Psoas muscle (tissue), 7 donors: ENCODE measurements at regions not wholly inside any gene's neighbourhood (a gene's known extent, or its start where the extent isn't known, plus 50 kb on each side); places are given as distances from the start of the nearest gene placed in this dataset.

Experiments
- ATAC-seq, 4 donors: fragments of 200-7000 bp; cut with Tn5 transposase; one replicate each; pipeline ENCODE4 v1.9.1; 2020; ENCODE audit warnings: moderate library complexity in 3 of 4, mild to moderate bottlenecking in 2 of 4
- DNase-seq, 2 donors: peaks; one replicate each; pipeline ENCODE4 v3.0.0-alpha.2; 2020
- H3K27ac ChIP-seq: fragments of 200-600 bp; one replicate; pipeline ENCODE4 v1.8.0; 2022
- H3K27me3 ChIP-seq, 3 donors: fragments of 200-600 bp in 1 of 3; one replicate each; pipeline versions ENCODE4 v1.6.1 to v1.8.0; 2013 to 2022; ENCODE audit warnings: low read length in 2 of 3, mild to moderate bottlenecking in 2 of 3, moderate library complexity in 1 of 3; ENCODE audit not compliant: insufficient read depth in 3 of 3
- H3K36me3 ChIP-seq, 2 donors: fragments of 200-600 bp in 1 of 2; one replicate each; pipeline versions ENCODE4 v1.6.1 to v1.8.0; 2013 to 2022; ENCODE audit warnings: low read depth in 1 of 2, mild to moderate bottlenecking in 1 of 2, moderate library complexity in 1 of 2; ENCODE audit not compliant: insufficient read depth in 1 of 2
- H3K4me1 ChIP-seq: fragments of 200-600 bp; one replicate; pipeline ENCODE4 v1.8.0; 2022
- H3K4me3 ChIP-seq: fragments of 200-600 bp; one replicate; pipeline ENCODE4 v1.8.0; 2022; ENCODE audit warnings: mild to moderate bottlenecking
- H3K9me3 ChIP-seq: fragments of 200-600 bp; one replicate; pipeline ENCODE4 v1.8.0; 2022
- CTCF ChIP-seq: fragments of 200-600 bp; IDR thresholded peaks from one replicate; pipeline ENCODE4 v1.8.0; 2022; ENCODE audit warnings: antibody characterized with exemption
- WGBS, 3 donors: extraction: QIAGEN DNeasy Blood & Tissue Kit; methylation state at CpG; one replicate each; pipeline versions ENCODE4 v1.1.6 to v1.1.7; 2013; 5-methylcytosine and 5-hydroxymethylcytosine counted together
- intact Hi-C, 2 donors: fragments of 100-400 bp; cut with DNase I; formaldehyde crosslinking; loops; one replicate each; pipeline versions ENCODE4 v1.11.0 to v1.14.2; 2022
- donor health status: healthy with polysubstance abuse.
- donor health status: DM: no; HTN: no; CAD: no; lungs with moderate emphysema.
- donor health status: Bipolar disorder and iron deficiency.
- donor health status: healthy.
- donor health status: DM: yes; HTN: yes; CAD: no.
- donor health status: DM: no; HTN: no; CAD: no.
- donor health status: DM: yes; HTN: yes; CAD: no.

- TF ChIP-seq CTCF = no peak
These were observed 351.0 kb upstream of the THRB start for GRCh38 chr3:24845524-24846155.

GRCh38 chr3:24846286-24846860 lies 351.7 kb upstream of the THRB start:
- no peaks in the 10 kb centered on the region for H3K9me3 ChIP-seq
- no peaks in the 10 kb centered on the region for H3K27me3 ChIP-seq
- H3K4me3 ChIP-seq = no peak overlapping the region
- intact Hi-C loops = no loop called here
- DNase-seq = no peak
- ATAC-seq = no peak
- H3K36me3 ChIP-seq = no peaks in the 10 kb centered on the region
- H3K4me1 ChIP-seq = no peaks in the 10 kb centered on the region
- WGBS, 3 donors = 6 to 21% (median 20%) methylated on average over 1 of the region's 1 CpG
- no peak for TF ChIP-seq CTCF
- H3K27ac ChIP-seq = no peak overlapping the region

More at GRCh38 chr3:24845524-24846155, 351.0 kb upstream of the THRB start:
- WGBS, 3 donors = 54 to 56% (median 55%) methylated on average over 3 of the region's 3 CpGs
- no peak overlapping the region for H3K27ac ChIP-seq
- DNase-seq (no peak), ATAC-seq (no peak)
- no peaks in the 10 kb centered on the region for H3K4me1 ChIP-seq
- intact Hi-C loops = no loop called here
- no peaks in the 10 kb centered on the region for H3K36me3 ChIP-seq
- no peaks in the 10 kb centered on the region for H3K9me3 ChIP-seq
- no peak overlapping the region for H3K4me3 ChIP-seq
- H3K27me3 ChIP-seq = no peaks in the 10 kb centered on the region

GRCh38 chr3:24850245-24850644 lies 355.6 kb upstream of the THRB start:
- H3K4me1 ChIP-seq = no peaks in the 10 kb centered on the region
- DNase-seq (no peak), ATAC-seq (no peak)
- H3K4me3 ChIP-seq = no peak overlapping the region
- no peaks in the 10 kb centered on the region for H3K9me3 ChIP-seq
- no peak overlapping the region for H3K27ac ChIP-seq
- intact Hi-C loops = no loop called here
- no peaks in the 10 kb centered on the region for H3K27me3 ChIP-seq
- TF ChIP-seq CTCF = no peak
- H3K36me3 ChIP-seq = no peaks in the 10 kb centered on the region
- WGBS, 3 donors = 42 to 58% (median 49%) methylated on average over 2 of the region's 2 CpGs

GRCh38 chr3:24853685-24854490 lies 359.2 kb upstream of the THRB start:
- ATAC-seq (no peak), DNase-seq (no peak)
- Histone ChIP-seq H3K4me3 (no peak overlapping the region), H3K27me3 (no peaks in the 10 kb centered on the region), H3K36me3 (no peaks in the 10 kb centered on the region), H3K27ac (no peak overlapping the region), H3K9me3 (no peaks in the 10 kb centered on the region), H3K4me1 (no peaks in the 10 kb centered on the region)
- TF ChIP-seq CTCF = no peak
- 34 to 42% (median 34%) methylated on average over 4 of the region's 4 CpGs for whole genome bisulfite sequencing, 3 donors
- intact Hi-C loops = no loop called here
